ENCODE measurements at regions not wholly inside any gene's neighbourhood (a gene's known extent, or its start where the extent isn't known, plus 50 kb on each side); places are given as distances from the start of the nearest gene placed in this dataset.

- ATAC-seq = no peak
- H3K27me3 ChIP-seq (replicated peaks in 1 of 2; ENCODE audit: control insufficient read depth in 2 of 2, insufficient read depth in 2 of 2, low read length in 1 of 2) = no peaks in the 10 kb centered on the region; a peak in 1 of 4 replicates
- intact Hi-C loops (cut with micrococcal nuclease; ENCODE audit: unreplicated experiment) (no loop called here), in situ Hi-C loops (cut with MboI) (loop anchor here (5.0 to 25.0 kb wide), 2 partner anchors 384 to 631 kb away; no protein-coding TSS in a partner anchor)
- no peaks in the 10 kb centered on the region for H3K36me3 ChIP-seq (ENCODE audit: control insufficient read depth in 2 of 2, insufficient read depth in 2 of 2, low read length in 1 of 2)
- no peak for DNase-seq (ENCODE audit: low read depth, low spot score)
- no peaks in the 10 kb centered on the region; the same call in 1 of the 2 replicates for H4K20me1 ChIP-seq (ENCODE audit: control insufficient read depth, insufficient read depth)
- H3K9ac ChIP-seq (ENCODE audit: control insufficient read depth, insufficient read depth, low read length) = no peak overlapping the region
- no peaks in the 10 kb centered on the region for H3K9me3 ChIP-seq (replicated peaks; ENCODE audit: control insufficient read depth, insufficient read depth, low read length)
- SMC1A ChIA-PET (ENCODE audit: uncharacterized antibody, unreplicated experiment) = no interaction called here
- H3K27ac ChIP-seq (ENCODE audit: control insufficient read depth, insufficient read depth) = no peak overlapping the region
- no TSS peak for BruUV-seq (replicated peaks)
- TF ChIP-seq DPF2 (IDR thresholded peaks at IDR 0.05) = no peak
- no peak for TF ChIP-seq LARP7 (IDR thresholded peaks at IDR 0.05)
- TF ChIP-seq STAT1 (conservative IDR thresholded peaks at IDR 0.05) = no peak
- TF ChIP-seq SMC3 (IDR thresholded peaks at IDR 0.05; ENCODE audit: borderline replicate concordance, low read length) = no peak
- TF ChIP-seq EZH2 (IDR thresholded peaks at IDR 0.05; ENCODE audit: borderline replicate concordance, control insufficient read depth, low read depth, low read length) = no peak
- no peak for TF ChIP-seq RELB (IDR thresholded peaks at IDR 0.05; ENCODE audit: low read depth)
- no peak for TF ChIP-seq GABPA (IDR thresholded peaks at IDR 0.05; ENCODE audit: low read depth)
- TF ChIP-seq REST (IDR thresholded peaks at IDR 0.05; ENCODE audit: low read depth, low read length) = no peak
- no peaks in the 10 kb centered on the region for H3K79me2 ChIP-seq (ENCODE audit: control insufficient read depth, insufficient read depth, low read length)
- FAIRE-seq = no peak
- RAD21 ChIA-PET (ENCODE audit: unreplicated experiment) = no interaction called here
- no peaks in the 10 kb centered on the region for H3K4me1 ChIP-seq (ENCODE audit: control insufficient read depth, insufficient read depth, low read length)
- WGBS (ENCODE audit: insufficient coverage, insufficient replicate concordance, low lambda C conversion rate, missing lambda C conversion rate) = 59% methylated on average over 8 of the region's 8 CpGs
- CTCF ChIA-PET = interaction anchor here (0.6 to 2.3 kb wide), 3 partner anchors 10 to 385 kb away, joined by 3 to 15 read pairs (median 5); no protein-coding TSS in a partner anchor
- H3K4me2 ChIP-seq (ENCODE audit: control insufficient read depth, insufficient read depth) = no peak overlapping the region
- H2AFZ ChIP-seq (ENCODE audit: control insufficient read depth, low read depth, low read length) = no peak overlapping the region
- no peak overlapping the region for H3K4me3 ChIP-seq
- POLR2A ChIA-PET = no interaction called here
Observed at GRCh38 chr2:121081701-121082100, 203.3 kb downstream of the TFCP2L1 start.
